HG02642 (cell line): ENCODE measurements at regions not wholly inside any gene's neighbourhood (a gene's known extent, or its start where the extent isn't known, plus 50 kb on each side); places are given as distances from the start of the nearest gene placed in this dataset.

Source experiments
- ATAC-seq: cut with Tn5 transposase; IDR thresholded peaks from one replicate; pipeline ENCODE4 v1.9.1; 2021; ENCODE audit warnings: mild to moderate bottlenecking; ENCODE audit not compliant: unreplicated experiment, poor library complexity

DNA sequence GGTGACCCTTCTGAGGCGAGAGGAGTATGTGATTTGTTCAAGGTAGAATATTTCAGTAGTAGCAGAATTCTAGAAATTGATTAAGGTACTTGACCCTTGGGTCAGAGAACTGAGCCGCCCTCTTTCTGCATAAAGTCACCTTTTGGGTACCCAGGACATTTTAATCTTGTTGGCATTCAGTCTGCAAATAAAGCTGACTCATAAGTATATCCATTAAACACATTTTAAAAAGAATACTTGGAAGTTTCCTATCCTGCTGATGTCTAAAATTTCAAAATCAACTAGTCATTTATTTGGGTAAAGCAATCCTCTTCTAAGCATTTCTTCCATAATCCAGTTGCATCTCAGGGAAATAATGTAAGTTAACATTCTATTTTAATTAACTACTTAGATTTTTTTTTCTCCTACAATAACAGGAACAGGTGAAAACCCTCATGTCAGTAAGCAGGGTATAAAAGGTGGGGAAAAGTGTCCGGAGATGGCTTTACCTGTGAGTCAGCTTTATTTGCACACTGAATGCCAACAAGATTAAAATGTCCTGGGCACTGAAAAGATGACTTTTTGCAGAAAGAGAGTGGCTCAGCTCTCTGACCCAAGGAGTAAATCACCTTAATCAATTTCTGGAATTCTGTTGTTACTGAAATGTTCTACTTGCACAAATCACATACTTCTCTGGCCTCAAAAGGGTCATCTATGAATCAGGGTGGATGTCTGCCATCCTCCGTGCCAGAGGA is 78.7 kb upstream of the ITGA6 start:
- no peak for ATAC-seq

DNA sequence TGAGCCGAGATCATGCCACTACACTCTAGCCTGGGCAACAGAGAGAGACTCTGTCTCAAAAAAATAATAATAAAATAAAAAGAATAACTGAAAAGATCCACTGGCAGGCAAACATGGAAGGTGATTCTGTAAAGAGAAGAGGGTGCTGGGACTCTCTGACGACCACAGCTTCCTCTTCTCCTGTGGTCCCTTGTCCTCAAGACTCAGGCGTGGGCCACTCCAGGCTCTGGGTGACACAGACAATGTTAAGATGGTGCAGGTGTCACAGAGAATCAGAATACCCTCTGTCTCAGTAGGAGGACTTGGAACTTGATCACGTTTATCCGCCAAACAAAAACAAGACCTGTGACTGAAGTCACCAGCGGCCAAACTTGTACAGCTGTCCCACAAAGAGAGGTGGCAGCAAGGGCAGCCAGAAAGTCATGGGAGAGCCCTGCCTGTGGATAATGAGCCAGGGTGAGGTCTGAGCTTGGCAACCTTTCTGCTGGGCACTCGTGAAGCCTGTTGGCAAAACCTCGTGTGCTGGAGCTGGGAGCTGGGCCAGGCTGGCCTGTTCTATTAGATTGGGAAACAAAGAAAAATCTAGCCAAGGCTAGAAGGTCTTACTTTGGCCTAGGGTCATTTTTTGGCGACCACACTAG is 76.4 kb upstream of the ITGA6 start:
- ATAC-seq = no peak

DNA sequence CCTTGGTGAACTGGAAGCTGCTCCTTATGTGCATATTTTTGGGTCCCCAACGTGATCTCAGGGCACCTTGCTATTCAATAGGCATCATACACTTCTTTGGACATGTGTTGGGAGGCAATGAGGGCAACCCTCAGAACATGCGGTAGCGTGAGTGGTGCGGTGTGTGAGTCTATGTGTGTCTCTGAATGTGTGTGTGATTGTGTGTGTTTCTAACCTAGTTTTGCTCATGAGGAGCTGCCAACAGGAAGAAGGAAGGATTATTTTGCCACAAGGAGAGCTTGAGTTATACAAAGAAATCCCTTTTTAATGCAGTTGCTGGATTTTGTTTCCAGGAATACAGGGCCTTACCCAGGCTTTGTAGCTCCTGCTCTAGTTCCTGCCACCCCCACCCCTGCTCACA is 75.8 kb upstream of the ITGA6 start:
- ATAC-seq = no peak

DNA sequence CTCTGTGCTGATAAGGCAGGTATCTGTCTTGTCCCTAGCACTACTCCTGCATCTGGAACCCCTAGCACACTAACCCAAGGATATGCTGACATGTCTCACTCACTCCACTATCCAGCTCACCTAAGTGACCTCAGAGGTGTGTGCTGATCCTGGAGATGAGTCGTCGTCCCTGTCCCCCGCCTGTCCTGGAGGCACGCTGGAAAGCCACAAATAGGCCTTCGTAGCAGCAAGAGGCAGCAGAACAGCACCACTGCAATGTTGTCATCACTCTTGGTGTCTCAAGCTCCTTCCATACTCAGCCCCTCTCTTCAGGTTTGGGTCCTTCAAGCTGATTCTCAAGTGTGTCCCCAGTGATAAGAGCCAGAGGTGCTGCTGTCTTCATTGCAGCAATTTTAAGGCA is 73.0 kb upstream of the ITGA6 start:
- ATAC-seq = no peak

DNA sequence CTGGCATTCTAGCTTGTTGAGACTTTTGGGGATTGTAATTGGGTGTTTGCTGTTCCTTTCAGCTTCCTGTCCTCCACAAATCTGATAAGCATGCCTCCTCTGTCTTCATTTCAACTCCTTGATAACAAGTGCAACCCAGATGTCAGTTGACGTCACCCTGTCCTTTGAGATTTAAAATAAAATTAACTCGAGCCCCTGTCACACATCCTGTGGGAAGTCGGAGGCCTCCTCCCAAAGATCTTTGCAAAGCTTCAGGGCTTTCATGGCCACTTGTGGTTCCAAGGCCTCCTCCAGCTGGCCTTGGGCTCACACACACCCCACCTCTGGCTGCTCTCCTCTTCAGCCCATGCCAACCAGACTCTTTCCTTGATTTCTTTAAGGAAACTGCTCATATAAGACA is 69.9 kb upstream of the ITGA6 start:
- no peak for ATAC-seq

DNA sequence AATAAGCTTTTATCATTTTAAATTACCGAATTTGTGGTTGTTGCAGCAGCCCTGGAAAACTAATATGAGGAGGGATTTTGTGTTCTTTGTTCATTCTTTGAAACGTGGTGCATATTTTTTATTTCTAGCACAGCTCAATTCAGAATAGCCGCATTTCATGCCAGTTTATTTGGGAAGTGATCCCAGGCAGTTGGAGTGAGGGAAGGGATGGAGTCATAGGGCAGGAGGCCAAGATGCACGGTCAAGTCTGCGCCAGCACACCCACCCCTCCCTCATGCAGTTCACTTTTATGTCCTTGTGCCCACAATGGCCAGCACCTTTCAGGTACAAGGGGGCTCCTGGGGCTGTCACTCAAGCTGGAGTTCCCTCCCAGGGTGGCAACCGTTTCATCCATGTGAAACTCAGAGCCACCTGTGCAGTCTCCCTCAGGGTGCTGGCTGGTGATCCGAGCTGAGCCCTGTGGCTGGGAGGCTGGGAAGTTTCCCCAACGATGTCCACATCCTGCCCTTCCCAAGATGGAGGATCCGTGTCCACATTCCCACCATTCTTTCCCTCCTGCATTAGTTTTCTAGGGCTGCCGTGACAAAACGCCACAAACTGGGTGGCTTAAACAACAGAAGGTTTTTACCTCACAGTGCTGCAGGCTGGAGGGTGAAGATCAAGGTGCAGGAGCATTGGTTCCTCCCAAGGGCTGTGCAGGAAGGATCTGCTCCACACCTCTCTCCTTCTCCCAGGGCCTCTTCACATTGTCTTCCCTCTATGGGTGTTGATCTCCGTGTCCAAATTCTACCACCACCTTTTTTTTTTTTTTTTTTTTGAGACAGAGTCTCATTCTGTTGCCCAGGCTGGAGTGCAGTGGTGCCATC is 68.5 kb upstream of the ITGA6 start:
- ATAC-seq = no peak

DNA sequence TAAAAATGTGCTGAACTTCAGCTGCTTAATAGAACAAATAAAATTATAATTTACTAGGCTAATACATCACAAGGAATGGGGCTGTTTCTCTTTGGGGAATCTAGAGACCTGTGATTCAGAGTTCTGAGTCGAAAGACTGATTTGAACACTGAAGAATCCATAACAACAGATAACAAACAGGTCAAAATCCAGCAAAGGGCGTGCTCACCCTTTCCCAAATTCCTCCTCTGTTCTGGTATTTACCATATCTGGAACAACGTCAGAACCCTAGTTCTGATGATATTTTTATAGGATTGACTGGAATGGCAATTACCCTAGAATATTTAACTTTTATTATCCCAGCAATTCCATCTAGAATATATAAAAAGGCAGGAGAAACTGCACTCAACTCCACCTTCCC is 66.0 kb upstream of the ITGA6 start:
- no peak for ATAC-seq

DNA sequence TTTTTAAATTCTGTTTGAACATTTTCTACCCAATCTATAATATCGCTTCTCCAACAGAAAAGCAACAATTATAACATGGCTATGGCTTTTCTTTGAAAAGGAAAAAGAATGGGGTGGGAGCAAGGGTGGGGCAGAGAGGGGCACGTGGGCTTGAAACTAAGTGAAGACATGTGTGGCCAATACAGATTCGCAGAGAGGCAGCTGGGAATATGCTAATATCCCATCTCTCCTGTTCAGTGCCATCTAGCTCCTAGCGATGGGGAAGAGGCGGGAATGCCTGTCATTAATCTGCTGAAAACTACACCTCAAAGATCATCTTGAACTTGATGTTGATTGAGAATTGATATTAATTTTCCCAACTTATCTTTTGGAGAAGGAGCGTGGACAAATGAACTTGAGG is 65.5 kb upstream of the ITGA6 start:
- no peak for ATAC-seq

DNA sequence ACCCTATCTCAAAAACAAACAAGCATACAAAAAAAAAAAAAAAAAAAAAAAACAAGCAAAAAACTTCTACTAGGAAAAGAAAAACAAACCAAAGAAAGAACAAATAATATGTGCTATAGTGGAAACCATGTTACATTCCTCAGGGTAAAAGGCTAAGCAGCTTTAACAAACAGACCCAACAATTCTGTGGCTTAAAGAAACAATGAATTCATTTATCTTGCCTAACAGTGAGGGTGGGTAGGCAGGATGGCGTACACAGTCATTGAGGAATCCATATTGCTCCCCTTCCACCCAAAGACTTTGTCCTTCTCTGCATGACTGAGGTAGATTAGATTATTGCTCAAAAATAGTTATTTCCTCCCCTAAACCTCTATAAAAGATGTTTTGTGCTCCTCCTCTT is 63.1 kb upstream of the ITGA6 start:
- no peak for ATAC-seq

DNA sequence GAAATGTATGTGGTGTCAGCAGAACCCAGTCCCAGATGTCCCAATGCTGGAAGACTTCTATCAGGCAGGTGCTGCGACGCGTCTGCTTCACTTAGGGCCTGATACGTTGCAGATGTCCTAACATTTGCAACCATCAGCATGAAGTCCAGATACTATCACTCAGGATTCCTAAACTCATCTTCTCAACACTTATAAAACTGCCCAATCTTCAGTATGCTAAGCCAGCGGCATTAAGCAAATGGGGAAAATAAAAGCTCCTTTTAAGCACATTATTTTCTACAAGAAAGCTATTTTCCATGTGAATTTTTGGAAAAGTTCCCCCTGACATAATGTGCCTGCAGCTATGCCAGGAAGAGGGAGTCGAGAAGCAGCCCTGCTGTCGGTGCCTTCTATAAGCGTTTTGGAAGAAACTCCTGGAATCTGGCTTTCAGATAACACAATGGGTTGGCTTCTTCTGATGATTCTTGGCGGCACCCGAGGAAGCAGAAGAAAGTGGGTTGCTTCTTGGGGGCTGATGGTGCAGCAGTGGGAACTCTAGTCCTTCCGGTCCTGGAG is 60.7 kb upstream of the ITGA6 start:
- ATAC-seq = no peak

DNA sequence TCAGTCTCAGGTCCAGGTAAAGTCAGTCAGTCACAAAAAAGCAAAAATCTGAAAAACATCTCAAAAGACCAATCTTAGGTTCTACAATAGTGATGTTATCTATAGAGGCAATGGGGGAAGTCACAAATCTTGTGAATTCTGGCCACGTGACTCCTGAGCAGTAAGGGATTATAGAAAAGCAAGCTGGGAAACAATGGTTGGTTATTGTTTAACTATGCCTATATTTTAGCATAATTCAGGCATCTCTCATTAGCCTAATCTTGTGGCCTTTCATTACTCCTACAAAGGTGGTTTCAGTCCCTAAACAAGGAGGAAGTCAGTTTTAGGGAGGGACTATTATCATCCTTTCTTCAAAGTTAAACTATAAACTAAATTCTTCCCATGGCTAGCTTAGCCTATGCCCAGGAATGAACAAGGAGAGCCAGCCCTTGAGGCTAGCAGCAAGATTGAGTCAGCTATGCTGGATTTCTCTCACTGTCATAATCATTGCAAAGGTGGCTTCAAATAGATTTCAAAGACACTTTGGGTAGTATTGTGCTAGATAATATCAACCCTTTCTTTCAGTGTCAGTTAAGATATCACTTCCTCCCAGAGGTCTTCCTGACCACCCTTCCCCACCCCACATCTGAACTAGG is 56.4 kb upstream of the ITGA6 start:
- ATAC-seq = no peak

DNA sequence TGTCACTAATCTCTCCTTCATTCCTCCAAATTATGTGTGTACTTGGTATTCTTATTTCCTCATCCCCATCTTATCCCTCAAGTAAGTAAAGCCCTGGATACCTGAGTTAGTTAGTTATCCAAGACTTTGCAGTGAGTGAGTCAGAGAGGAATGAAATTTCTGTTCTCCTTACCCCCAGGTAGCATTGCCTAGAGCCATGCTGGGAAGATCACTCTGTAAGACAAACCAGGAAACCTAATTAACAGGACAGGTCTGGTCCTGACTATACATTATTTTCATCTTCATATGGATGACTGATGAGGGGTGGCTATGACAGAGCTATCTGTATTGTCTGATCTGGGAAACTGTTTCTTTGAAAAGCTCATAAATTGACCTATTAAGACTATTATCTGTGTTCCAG is 55.0 kb upstream of the ITGA6 start:
- no peak for ATAC-seq

DNA sequence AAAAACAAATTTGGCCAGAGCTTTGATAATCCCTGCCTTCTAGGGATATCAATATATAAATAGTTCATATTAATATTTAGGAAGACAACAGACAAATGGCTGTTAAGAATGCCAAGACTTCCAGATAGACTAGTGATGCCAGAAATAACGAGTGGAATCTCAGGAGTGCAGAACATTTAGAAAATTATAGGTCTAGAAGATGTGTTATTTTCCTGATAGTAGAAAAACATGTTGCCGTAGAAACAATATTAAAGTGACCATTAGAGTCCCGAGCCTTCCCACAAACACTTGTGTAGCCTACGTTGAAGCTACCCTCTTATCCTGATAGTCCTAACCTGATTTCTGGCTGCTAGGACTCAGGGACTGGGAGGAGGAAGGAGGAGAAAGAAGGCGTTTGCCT is 54.3 kb upstream of the ITGA6 start:
- ATAC-seq = no peak

DNA sequence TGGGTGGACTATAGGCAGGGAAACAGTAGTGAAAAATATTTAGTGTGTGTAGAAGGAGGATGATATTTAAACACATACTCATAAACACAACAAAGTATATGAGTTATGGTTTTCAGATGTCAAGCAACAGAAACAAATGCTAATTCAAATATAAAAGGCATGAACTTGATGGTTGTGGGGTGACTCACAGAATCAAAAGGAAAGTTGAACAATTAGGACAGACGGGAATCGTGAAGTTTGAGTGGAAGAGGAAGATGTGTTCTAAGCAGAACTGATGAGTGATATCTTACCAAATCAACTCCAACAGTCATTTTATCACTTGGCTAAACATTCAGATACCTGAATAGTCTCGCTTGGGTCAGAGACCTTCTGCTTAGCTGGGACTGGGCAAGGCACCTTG is 53.6 kb upstream of the ITGA6 start:
- ATAC-seq = no peak

DNA sequence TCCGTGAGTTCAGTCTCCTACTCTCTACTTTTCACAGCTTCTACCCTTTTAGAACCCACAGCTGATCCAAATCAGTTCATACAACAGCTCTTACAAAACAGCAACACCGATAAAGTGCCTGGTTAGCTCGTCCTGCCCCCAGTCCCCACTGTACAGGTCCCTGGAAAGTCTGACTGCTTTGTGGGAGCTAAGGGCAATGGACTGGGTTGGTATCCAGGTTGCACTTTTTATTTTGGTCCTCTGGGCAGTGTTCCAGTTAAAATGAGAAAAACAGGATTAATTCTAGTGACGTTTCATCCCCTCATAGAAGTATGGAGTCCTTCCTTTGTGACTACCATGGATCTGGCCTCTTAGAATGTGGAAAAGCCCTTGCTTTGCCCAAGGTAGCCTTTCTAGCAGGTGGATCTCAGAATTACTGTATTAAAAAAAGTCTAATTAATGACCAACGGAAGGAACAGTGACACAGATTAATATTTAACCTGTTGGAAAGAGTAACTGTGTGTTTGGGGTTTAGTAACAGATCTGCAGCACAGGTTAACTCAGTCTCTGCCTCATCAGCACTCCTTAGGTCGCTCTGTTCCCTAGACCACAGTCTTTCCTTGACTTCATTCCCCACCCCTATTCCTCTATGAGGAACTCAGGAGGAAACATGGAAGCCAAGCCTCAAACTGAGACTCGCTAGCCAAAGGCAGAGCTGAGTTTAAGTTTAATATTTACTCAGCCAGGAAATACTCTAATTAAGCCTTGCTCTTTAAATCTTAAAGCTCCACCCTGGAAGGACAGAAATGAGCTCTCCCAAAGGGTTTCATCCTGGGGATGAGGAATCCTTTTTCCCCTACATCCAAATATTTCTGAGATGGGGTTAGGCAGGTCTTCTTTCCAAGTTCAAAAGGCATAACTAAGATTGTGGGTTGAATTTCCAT is 52.8 kb upstream of the ITGA6 start:
- ATAC-seq = no peak

DNA sequence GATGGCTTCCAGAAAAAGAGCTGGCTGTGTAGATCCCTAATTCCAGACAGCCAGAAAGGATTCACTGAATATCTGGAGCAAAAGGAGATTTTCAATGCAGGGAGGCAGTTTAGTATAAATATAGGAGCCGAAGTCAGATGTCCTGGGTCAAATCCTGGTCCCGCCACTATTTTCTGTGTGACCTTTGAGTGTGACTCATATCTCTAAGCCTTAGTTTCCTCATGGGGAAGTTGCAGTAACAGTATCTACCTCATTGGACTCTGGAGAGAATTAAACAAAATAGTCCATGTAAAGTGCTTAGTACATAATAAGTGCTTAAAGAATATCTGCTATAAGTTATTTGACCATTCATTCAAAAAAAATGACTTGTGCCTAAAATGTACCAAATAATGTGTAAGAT is 52.1 kb upstream of the ITGA6 start:
- no peak for ATAC-seq

DNA sequence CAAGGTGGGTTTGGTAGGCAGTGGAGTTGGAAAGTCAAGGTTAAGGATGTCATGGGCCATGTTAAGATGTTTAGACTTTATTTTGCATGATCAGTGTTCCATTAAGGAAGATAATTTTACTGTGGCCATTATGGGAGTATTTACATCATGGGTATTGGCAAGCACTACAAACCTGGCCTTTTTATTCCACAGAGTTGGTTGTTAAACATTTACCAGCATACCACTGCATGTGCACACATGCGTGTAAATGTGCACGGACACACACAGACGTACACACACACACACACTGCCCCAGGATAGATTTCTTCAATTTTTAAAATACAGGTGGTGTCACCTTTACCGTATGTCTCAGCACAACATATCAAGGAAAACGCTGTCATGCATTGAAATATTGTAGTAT is 51.4 kb upstream of the ITGA6 start:
- no peak for ATAC-seq

DNA sequence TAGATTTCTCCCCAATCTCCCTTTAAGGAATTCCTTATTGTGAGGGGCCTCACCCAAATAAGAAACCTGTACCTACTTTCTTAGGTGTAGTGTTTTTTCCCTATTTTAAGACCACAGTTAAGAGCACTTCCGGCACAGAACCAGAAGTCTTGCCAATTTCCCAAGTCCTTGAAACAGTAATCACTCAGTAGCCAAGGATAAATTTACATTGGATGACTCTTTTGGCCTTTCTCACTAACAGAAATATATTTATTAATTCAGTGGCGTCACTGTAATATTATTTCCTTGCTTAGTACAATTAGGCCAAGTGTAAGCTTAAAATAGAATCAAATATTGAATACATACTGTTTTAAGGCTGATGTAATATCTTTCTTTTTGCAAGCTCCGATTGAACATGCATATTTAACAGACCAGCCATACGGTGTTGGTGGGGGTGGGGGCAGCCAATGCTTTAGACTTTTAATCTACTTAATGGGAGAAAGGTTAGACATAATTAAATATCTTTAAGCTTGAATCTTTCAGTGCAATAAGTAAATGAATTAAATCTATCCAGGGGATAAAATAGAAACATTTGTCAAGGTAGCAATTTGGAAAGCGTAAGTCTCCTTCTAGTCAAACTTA is 50.8 kb upstream of the ITGA6 start:
- no peak for ATAC-seq

DNA sequence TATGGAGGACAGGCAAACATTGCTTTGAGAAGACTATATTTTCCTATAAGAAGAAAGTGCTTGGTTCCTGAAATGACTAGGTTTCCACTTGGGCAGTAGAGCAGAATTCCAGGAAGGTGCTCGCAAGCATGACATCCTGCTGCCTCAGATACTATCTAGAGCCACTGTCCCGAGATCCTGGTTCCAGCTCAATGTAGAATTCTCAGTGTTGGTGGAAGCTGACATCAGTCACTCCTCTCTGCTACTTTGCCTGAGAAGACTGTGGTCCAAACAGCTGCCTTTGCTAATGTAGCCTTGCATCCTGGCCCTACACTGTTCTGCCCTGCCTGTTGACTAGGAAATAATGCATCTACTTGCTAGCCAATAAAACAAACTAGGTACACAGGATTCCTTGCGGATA is 50.0 kb upstream of the ITGA6 start:
- ATAC-seq = no peak
